CD4-positive, alpha-beta T cell treated with Interleukin-6 for 4 hours (primary cell): ENCODE measurements at regions not wholly inside any gene's neighbourhood (a gene's known extent, or its start where the extent isn't known, plus 50 kb on each side); places are given as distances from the start of the nearest gene placed in this dataset.
"Not testable (repeated sequence)": the region's sequence is repeated elsewhere in the genome, so short reads cannot be mapped to it uniquely, and the experiment has no call there.

Source experiments
- DNase-seq: peaks from one replicate; pipeline ENCODE4 v3.0.0-alpha.2; 2020; ENCODE audit warnings: mixed read lengths

- DNase-seq, result no peak
Measured at GRCh38 chr5:40210694-40211093, 469.0 kb upstream of the PTGER4 start.

GRCh38 chr5:40206030-40206429 is 473.7 kb upstream of the PTGER4 start:
- DNase-seq, result no peak

- DNase-seq, result no peak
Measured at GRCh38 chr5:40204144-40204543, 475.6 kb upstream of the PTGER4 start.

GRCh38 chr5:40202814-40203440 is 476.8 kb upstream of the PTGER4 start:
- DNase-seq, result no peak

GRCh38 chr5:40198736-40199135 is 481.0 kb upstream of the PTGER4 start:
- DNase-seq, result no peak

GRCh38 chr5:40195574-40195973 is 484.1 kb upstream of the PTGER4 start:
- DNase-seq, result not testable (repeated sequence)

GRCh38 chr5:40191150-40191549 is 488.6 kb upstream of the PTGER4 start:
- DNase-seq, result no peak

- DNase-seq, result no peak
Measured at GRCh38 chr5:40172721-40173120, 507.0 kb upstream of the PTGER4 start.

GRCh38 chr5:40171971-40172370 is 507.7 kb upstream of the PTGER4 start:
- DNase-seq, result no peak

GRCh38 chr5:40167283-40167682 is 512.4 kb upstream of the PTGER4 start:
- no peak for DNase-seq

- DNase-seq, result no peak
Measured at GRCh38 chr5:40166802-40167201, 512.9 kb upstream of the PTGER4 start.

GRCh38 chr5:40165789-40166728 is 513.7 kb upstream of the PTGER4 start:
- DNase-seq, result peak; percentile 23

- DNase-seq, result no peak
Measured at GRCh38 chr5:40165106-40165788, 514.5 kb upstream of the PTGER4 start.

GRCh38 chr5:40160435-40160834 is 519.3 kb upstream of the PTGER4 start:
- no peak for DNase-seq

GRCh38 chr5:40154194-40154593 is 525.5 kb upstream of the PTGER4 start:
- no peak for DNase-seq

GRCh38 chr5:40150896-40151295 is 528.8 kb upstream of the PTGER4 start:
- DNase-seq, result no peak

- no peak for DNase-seq
Measured at GRCh38 chr5:40141896-40142295, 537.8 kb upstream of the PTGER4 start.

GRCh38 chr5:40141418-40141817 is 538.3 kb upstream of the PTGER4 start:
- no peak for DNase-seq

- no peak for DNase-seq
Measured at GRCh38 chr5:40137223-40137622, 542.5 kb upstream of the PTGER4 start.

- DNase-seq, result no peak
Measured at GRCh38 chr5:40134883-40135520, 544.7 kb upstream of the PTGER4 start.

GRCh38 chr5:40124367-40124766 is 555.3 kb upstream of the PTGER4 start:
- DNase-seq, result no peak

- no peak for DNase-seq
Measured at GRCh38 chr5:40121236-40121635, 558.5 kb upstream of the PTGER4 start.

- no peak for DNase-seq
Measured at GRCh38 chr5:40112875-40113274, 566.8 kb upstream of the PTGER4 start.
